Heart right ventricle (tissue), 16 donors: ENCODE measurements at regions not wholly inside any gene's neighbourhood (a gene's known extent, or its start where the extent isn't known, plus 50 kb on each side); places are given as distances from the start of the nearest gene placed in this dataset.

ENCODE experiments used
- ATAC-seq, 8 donors: fragments of 200-7000 bp; cut with Tn5 transposase; one replicate each; pipeline ENCODE4 v1.9.1; 2020; ENCODE audit warnings: mild to moderate bottlenecking in 8 of 8, moderate library complexity in 8 of 8, moderate number of reproducible peaks in 1 of 8
- DNase-seq, 2 donors: peaks; one replicate each; pipeline ENCODE4 v3.0.0-alpha.2; 2020
- H3K27ac ChIP-seq, 10 donors: fragments of 200-600 bp; sonication (generic) in 2 of 10; one replicate each; pipeline versions ENCODE4 v1.5.0 to v1.8.0; 2020 to 2022; ENCODE audit warnings: mild to moderate bottlenecking in 3 of 10
- H3K27me3 ChIP-seq, 7 donors: fragments of 200-600 bp; one replicate each; pipeline ENCODE4 v1.8.0; 2021 to 2022; ENCODE audit warnings: mild to moderate bottlenecking in 2 of 7
- H3K36me3 ChIP-seq, 9 donors: fragments of 200-600 bp; sonication (generic) in 1 of 9; one replicate each; pipeline versions ENCODE4 v1.5.0 to v1.8.0; 2020 to 2022; ENCODE audit warnings: mild to moderate bottlenecking in 2 of 9
- H3K4me1 ChIP-seq, 9 donors: fragments of 200-600 bp; sonication (generic) in 1 of 9; one replicate each; pipeline versions ENCODE4 v1.5.0 to v1.8.0; 2020 to 2022; ENCODE audit warnings: mild to moderate bottlenecking in 4 of 9
- H3K4me3 ChIP-seq, 10 donors: fragments of 200-600 bp; sonication (generic) in 2 of 10; one replicate each; pipeline versions ENCODE4 v1.5.0 to v1.8.0; 2020 to 2022; ENCODE audit warnings: mild to moderate bottlenecking in 7 of 10, moderate library complexity in 2 of 10
- H3K9me3 ChIP-seq, 11 donors: fragments of 200-600 bp in 10 of 11; sonication (generic) in 2 of 11; one replicate each; pipeline versions ENCODE4 v1.5.0 to v1.8.0; 2013 to 2022; ENCODE audit warnings: mild to moderate bottlenecking in 2 of 11, control low read depth in 1 of 11, moderate library complexity in 1 of 11
- WGBS, 2 donors: extraction: QIAGEN DNeasy Blood & Tissue Kit; methylation state at CpG; one replicate each; pipeline ENCODE4 v1.1.7; 2013; ENCODE audit warnings: inconsistent platforms in 1 of 2; 5-methylcytosine and 5-hydroxymethylcytosine counted together
- intact Hi-C, 10 donors: fragments of 100-400 bp; cut with DNase I; formaldehyde crosslinking; loops; one replicate each; pipeline versions ENCODE4 v1.11.1 to v1.14.2; 2022
- TF ChIP-seq, protein P1 (sequence below), 9 donors: fragments of 200-600 bp; sonication (generic) in 2 of 9; IDR thresholded peaks; one replicate each; pipeline versions ENCODE4 v1.5.0 to v1.8.0; 2021 to 2022; ENCODE audit warnings: antibody characterized with exemption in 9 of 9, mild to moderate bottlenecking in 5 of 9, moderate library complexity in 1 of 9
- donor health status: Arrhythmogenic right ventricular cardiomyopathy.
- donor health status: ischemic (EF 13 %, LVEDD 7.1; RV severe dilation, severe dysfunction).
- donor health status: healthy with polysubstance abuse.
- donor health status: DM: no; HTN: yes; CAD: no.
- donor health status: DM: no; HTN: no; CAD: no.
- donor health status: ischemic (EF 25% LVEDD 6.9; RV normal size, moderate dysfunction).
- donor health status: ischemic (EF 25% LVEDD 5.7; RV mildly dilated, moderate dysfunction).
- donor health status: healthy.
- donor health status: DM: yes; HTN: yes; CAD: no.
- donor health status: Ischemic cardiomyopathy.
- donor health status: ischemic (EF 35%, LVEDD 5.7; RV mildly dilated, moderate dysfunction).
- donor health status: nonischemic (EF 11% LVEDD 7.7; RV severe dilation, severe dysfunction).
- donor health status: DM: yes; HTN: yes; CAD: no.
- donor health status: PGD.
- donor health status: ischemic (EF 29% LVEDD 5.4; RV normal size, mild dysfunction).
- donor health status: nonischemic (EF 23%, LVEDD 6.1; RV moderate dilation, normal function).

DNA sequence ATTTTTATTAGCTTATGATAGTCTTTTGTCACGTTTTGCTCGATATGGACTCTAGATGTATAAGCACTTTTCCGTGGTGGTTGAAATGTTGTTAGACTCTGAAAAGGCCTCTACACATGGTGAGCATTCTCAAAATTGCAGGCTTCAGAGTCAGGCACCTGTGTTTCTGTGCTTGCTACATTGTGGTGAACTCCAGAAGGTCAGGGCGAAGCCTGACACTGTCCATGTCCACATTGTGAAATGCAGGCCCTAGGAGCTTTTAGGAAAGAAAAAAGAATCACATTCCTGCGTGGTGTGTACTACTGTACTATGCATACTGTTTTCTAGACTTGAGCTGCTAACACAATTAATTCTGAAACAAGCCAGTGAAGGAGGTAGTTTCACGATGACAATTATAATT lies 86.3 kb downstream of the HS3ST1 start:
- Histone ChIP-seq H3K4me3 (no peak overlapping the region), H3K36me3 (no peaks in the 10 kb centered on the region), H3K4me1 (no peaks in the 10 kb centered on the region), H3K27ac (no peak overlapping the region), H3K27me3 (peaks cover 0 to 4% (median 0%) of the 10 kb centered on the region in 7 donors), H3K9me3 (no peaks in the 10 kb centered on the region)
- DNase-seq (no peak), ATAC-seq (no peak)
- TF ChIP-seq, protein P1, sequence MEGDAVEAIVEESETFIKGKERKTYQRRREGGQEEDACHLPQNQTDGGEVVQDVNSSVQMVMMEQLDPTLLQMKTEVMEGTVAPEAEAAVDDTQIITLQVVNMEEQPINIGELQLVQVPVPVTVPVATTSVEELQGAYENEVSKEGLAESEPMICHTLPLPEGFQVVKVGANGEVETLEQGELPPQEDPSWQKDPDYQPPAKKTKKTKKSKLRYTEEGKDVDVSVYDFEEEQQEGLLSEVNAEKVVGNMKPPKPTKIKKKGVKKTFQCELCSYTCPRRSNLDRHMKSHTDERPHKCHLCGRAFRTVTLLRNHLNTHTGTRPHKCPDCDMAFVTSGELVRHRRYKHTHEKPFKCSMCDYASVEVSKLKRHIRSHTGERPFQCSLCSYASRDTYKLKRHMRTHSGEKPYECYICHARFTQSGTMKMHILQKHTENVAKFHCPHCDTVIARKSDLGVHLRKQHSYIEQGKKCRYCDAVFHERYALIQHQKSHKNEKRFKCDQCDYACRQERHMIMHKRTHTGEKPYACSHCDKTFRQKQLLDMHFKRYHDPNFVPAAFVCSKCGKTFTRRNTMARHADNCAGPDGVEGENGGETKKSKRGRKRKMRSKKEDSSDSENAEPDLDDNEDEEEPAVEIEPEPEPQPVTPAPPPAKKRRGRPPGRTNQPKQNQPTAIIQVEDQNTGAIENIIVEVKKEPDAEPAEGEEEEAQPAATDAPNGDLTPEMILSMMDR (IDR thresholded peaks at IDR 0.05), result no peak
- intact Hi-C loops, result no loop called here
- 81 to 89% methylated on average over 6 of the region's 6 CpGs for WGBS, 2 donors

GRCh38 chr4:11341337-11342043 lies 87.2 kb downstream of the HS3ST1 start:
- TF ChIP-seq, protein P1 (IDR thresholded peaks at IDR 0.05), result no peak
- no peak for ATAC-seq

DNA sequence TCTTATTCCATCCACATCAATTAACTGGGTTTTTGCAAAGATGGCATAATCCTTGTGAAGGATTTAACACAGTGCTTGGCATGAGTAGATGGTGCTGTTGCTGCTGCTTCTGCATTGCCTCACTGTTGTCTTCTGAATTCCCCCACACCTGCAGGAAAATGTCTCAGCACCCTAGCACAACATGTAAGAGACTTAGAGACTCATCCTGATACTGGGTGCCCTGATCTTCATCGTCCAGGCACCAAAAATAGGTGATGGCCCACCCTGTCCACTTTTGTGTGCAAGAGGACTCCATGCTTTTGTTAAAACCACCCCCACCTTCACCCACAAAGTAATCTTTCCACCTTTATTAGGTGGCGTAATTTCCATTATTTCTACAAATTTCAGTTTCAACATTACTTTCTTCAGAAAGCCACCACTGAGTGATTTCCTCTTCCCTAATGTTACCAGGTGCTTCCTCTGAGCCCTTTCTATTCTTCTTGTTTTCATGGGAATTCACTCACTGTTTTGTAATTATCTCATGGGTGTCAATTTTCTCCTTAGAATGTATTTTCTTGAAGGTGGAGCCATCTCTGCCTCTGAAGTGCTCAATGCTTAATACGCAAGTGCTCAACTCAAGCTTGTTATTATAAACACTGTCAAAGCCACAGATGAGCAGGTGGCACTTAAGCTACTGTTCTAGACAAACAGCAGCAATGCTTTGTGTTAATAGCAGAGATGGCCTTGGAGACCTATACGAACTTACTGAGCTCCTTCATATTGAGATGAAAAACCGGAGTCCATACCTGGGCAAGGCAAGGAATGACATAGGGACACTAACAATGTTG lies 89.5 kb downstream of the HS3ST1 start:
- no peak for ATAC-seq
- TF ChIP-seq, protein P1 (IDR thresholded peaks at IDR 0.05), result no peak
- no peaks in the 10 kb centered on the region for H3K4me1 ChIP-seq
- no peak for DNase-seq
- 77% methylated on average over 5 of the region's 5 CpGs for WGBS, 2 donors
- H3K27ac ChIP-seq, result no peak overlapping the region
- H3K9me3 ChIP-seq, result no peaks in the 10 kb centered on the region
- H3K27me3 ChIP-seq, result peaks cover 0 to 3% (median 0%) of the 10 kb centered on the region in 7 donors
- no peaks in the 10 kb centered on the region for H3K36me3 ChIP-seq
- intact Hi-C loops, result no loop called here
- H3K4me3 ChIP-seq, result no peak overlapping the region

More at GRCh38 chr4:11341337-11342043, 87.2 kb downstream of the HS3ST1 start:
- H3K27ac ChIP-seq, result no peak overlapping the region
- peaks cover 0 to 4% (median 0%) of the 10 kb centered on the region in 7 donors for H3K27me3 ChIP-seq
- no peak overlapping the region for H3K4me3 ChIP-seq
- no peaks in the 10 kb centered on the region for H3K36me3 ChIP-seq
- no peak for DNase-seq
- intact Hi-C loops, result no loop called here
- 71% methylated on average over 6 of the region's 6 CpGs for WGBS, 2 donors
- H3K9me3 ChIP-seq, result no peaks in the 10 kb centered on the region
- no peaks in the 10 kb centered on the region for H3K4me1 ChIP-seq

DNA sequence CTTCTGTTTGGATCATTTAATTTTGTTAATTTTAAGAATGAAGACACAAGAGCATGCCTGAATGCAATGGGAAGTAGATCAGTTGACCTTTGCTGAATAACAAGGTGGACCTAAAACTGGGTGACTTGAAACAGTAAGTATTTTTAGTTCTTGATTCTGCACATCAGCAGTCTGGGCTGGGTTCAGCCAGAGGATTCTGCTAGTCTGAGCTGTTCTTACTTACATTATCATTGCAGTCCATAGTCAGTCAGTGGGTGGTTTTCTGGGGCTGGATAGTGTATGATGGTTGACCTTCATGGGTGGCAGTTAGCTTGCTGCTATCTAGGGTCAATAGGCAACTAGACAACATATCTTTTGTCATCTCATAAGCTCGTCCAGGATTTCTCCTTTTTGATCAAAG lies 91.4 kb downstream of the HS3ST1 start:
- TF ChIP-seq, protein P1 (IDR thresholded peaks at IDR 0.05), result no peak

More for the DNA sequence above, 91.4 kb downstream of the HS3ST1 start:
- peaks cover 0 to 3% (median 0%) of the 10 kb centered on the region in 7 donors for H3K27me3 ChIP-seq
- ATAC-seq (no peak), DNase-seq (no peak)
- WGBS, 2 donors, result 40 to 43% methylated on average over 1 of the region's 1 CpG
- no peaks in the 10 kb centered on the region for H3K36me3 ChIP-seq
- intact Hi-C loops, result no loop called here
- H3K27ac ChIP-seq, result no peak overlapping the region
- no peak overlapping the region for H3K4me3 ChIP-seq
- H3K9me3 ChIP-seq, result no peaks in the 10 kb centered on the region
- no peaks in the 10 kb centered on the region for H3K4me1 ChIP-seq
